HG02610 (cell line): ENCODE measurements at regions not wholly inside any gene's neighbourhood (a gene's known extent, or its start where the extent isn't known, plus 50 kb on each side); places are given as distances from the start of the nearest gene placed in this dataset.

Source experiments
- ATAC-seq: cut with Tn5 transposase; IDR thresholded peaks from one replicate; pipeline ENCODE4 v1.9.1; 2021; ENCODE audit warnings: mild to moderate bottlenecking, moderate library complexity; ENCODE audit not compliant: unreplicated experiment

GRCh38 chr1:71191520-71191919, 110.7 kb upstream of the ZRANB2 start:
- no peak for ATAC-seq

GRCh38 chr1:71190843-71191242, 110.0 kb upstream of the ZRANB2 start:
- no peak for ATAC-seq

DNA sequence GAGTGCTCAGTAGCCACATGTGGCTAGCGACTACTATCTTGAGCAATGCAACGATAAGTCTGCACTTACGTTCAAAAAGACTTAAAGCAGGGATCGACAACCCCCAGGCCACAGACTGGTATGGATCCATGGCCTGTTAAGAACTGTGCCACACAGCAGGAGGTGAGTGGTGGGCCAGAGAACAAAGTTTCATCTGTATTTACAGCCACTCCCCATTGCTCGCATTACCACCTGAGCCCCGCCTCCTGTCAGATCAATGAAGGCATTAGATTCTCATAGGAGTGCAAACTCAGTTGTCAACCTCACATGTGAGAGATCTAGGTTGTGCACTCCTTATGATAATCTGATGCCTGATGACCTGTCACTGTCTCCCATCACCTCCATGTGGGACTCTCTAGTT, 103.6 kb upstream of the ZRANB2 start:
- ATAC-seq = no peak

- ATAC-seq = no peak
Measured at GRCh38 chr1:71179997-71180396, 99.2 kb upstream of the ZRANB2 start.

GRCh38 chr1:71170925-71171324, 90.1 kb upstream of the ZRANB2 start:
- ATAC-seq = no peak

- no peak for ATAC-seq
Measured at GRCh38 chr1:71167505-71167904, 86.7 kb upstream of the ZRANB2 start.

DNA sequence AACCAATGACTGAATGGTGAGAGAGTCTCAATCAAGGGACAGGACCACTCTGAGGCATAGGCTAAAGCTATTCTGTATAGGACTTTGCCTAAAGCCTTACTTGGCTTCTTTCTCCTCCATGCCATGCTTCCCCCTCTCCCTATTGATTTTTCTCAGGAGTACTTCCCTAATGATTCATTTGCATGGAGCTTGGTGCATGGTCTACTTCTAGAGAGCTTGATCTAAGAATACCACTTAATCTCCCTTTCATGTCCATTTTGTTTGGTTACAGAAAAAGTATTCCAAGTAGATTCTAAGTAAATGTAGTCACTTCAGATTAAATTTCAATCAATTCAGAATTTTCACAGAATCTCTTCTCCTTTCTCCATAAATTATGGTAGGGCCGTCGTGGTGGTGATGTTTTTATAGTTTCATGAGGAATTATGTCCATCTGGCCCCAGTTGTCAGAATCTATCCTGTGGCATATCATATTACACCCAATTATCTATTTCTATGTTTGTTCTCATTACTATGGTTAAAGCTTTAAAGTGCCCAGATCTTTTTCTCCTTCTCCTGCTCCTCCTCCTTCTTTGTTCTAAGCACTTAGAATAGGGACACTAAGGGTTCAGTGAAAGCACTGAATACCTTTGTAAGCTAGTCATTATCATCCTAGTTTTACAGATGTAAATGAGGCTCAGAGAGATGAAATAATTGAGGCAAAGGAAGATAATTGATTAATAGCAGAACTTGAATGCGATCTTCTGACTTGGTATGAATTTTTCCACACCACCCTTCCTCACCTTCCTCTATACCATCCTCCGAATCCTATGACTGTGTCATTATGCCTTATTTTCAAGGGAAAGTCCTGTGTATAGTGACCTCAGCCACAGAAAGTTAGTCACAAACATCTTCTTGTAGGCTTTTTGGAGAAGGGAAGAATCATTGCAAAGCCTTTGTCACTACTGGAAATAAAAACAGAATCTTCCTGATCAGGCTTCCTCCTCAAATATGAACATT, 85.6 kb upstream of the ZRANB2 start:
- ATAC-seq = no peak

DNA sequence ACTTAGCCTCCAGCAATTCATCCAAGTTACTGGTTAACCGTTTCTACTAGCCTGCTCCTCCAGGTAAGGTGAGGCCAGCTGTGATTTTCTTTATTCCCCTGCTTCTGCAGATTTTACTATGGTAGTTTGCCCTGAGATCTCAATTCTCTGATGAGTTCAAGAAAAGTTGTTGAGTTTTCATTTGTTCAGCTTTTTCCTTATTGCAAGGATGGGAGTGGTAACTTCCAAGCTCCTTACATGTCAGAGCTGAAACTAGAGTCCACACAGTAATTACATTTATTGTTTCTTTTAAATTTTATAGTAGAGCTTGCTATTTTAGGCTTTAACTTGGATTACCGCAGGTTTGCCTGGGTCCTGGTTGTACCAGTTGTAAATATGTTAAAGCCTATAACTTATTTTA, 76.9 kb upstream of the ZRANB2 start:
- ATAC-seq = no peak

DNA sequence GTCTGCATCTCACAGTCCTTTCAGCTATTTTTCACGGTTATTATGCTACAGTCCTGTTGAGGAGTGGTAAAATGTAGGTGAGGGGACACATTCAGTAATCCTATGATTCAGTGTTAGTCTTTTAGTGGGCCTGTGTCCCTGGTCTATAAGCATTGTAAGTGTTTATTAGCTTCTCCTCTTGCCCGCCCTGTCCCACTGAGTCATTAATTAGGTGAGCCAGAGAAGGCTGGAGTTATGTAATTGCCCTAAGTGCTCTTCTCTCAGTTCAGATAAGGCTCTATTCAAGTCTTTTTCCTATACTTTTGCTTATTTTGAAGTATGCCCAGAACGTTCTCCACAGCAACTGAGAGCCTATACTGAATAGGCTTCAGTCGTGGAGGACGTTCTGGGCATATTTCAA, 76.3 kb upstream of the ZRANB2 start:
- ATAC-seq = no peak

- no peak for ATAC-seq
Measured at GRCh38 chr1:71156590-71156989, 75.8 kb upstream of the ZRANB2 start.

DNA sequence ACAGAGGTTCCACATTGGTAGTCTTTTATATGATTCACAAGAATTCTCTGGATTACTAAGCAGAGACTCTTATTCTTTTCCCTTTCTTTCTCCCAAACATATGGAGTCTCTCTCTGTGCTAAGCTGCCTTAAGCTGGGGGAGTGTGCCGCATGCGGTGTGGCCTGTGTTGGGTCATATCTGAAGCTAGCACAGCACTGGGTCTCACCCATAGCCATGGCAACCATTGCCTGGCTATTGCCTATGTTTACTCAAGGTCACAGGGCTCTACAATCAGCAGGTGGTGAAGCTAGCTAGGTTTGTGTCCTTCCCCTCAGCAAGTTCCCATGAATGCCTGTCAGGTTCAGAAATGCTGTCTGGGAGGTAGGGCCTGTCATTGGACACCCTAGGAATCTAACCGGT, 73.6 kb upstream of the ZRANB2 start:
- ATAC-seq = no peak

DNA sequence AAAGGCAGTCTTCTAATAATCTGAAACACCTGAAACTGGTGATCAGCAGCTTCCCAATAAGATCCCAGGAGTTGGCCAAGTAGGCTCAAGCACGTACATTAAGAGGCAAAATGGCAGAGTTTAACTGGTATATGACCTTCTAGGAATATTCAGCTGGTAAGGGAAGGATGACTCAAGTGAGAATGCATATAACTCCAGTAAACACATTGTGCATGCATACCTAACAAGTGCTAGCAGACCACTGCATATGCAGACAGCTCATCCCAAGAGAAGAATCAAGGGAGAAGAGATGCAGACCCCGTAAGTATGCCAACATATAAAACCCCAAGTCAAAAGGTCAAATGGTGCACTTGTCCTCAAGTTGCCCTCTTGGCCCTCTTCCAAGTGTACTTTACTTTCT, 73.0 kb upstream of the ZRANB2 start:
- no peak for ATAC-seq

DNA sequence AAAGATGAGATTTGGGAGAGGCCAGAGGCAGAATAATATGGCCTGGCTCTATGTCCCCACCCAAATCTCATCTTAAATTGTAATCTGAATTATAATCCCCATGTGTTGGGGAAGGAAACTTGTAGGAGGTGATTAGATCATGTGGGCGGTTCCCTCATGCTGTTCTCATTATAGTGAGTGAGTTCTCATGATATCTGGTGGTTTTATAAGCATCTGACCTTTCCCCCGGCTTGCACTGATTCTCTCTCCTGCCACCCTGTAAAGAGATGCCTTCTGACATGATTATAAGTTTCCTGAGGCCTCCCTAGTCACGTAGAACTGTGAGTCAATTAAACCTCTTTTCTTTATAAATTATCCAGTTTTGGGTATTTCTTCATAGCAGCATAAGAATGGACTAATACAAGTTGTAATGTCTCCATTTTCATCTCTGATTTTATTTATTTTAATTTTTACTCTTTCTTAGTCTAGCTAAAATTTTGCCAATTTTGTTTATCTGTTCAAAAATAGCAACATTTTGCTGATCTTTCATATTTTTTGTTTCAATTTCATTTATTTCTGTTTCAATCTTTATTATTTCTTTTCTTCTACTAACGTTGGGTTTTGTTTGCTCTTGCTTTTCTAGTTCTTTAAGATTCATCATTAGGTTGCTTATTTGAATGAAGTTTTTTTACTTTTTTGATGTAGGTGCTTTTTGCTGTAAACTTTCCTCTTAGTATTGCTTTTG, 67.0 kb upstream of the ZRANB2 start:
- no peak for ATAC-seq

DNA sequence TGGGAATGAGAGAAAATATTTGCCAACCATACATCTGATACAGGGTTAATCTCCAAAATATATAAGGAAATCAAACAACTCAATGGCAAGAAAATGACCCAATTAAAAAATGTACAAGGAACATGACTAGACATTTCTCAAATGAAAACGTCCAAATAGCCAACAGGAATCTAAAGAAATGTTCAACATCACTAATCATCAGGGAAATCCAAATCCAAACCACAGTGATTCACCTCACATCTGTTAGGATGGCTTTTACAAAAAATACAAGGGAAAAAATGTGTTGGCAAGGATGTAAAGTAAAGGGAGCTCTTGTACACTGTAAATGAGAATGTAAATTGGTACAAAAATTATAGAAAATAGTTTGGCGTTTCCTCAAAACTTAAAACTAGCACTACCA, 54.7 kb upstream of the ZRANB2 start:
- ATAC-seq = no peak
